GM12878 (cell line): ENCODE measurements at regions not wholly inside any gene's neighbourhood (a gene's known extent, or its start where the extent isn't known, plus 50 kb on each side); places are given as distances from the start of the nearest gene placed in this dataset.
A peak's percentile ranks its signal among the peaks of the same experiment; 100 is the strongest.
"Not testable (repeated sequence)": the region's sequence is repeated elsewhere in the genome, so short reads cannot be mapped to it uniquely, and the experiment has no call there.

Experiments used
- ATAC-seq: fragments of 200-7000 bp; cut with Tn5 transposase; 3 replicates; pipeline ENCODE4 v1.9.1; 2020; ENCODE audit warnings: mild to moderate bottlenecking, moderate library complexity
- BruUV-seq: library from RNA; stranded (reverse); fragments of 400-500 nt; replicated peaks from 2 replicates; lab custom pipeline; 2021; lab: Mats Ljungman, UMichigan
- CTCF ChIA-PET: fragments of 300-600 bp; sonication (Branson Sonifier 250); formaldehyde crosslinking; extraction: SDS; loops from one replicate; lab custom pipeline; 2021; ENCODE audit warnings: inconsistent platforms; lab: Yijun Ruan, JAX
- POLR2A ChIA-PET: fragments of 350-600 bp; formaldehyde crosslinking; extraction: SDS; loops from one replicate; lab custom pipeline; 2021; ENCODE audit warnings: inconsistent platforms; lab: Charles Lee
- RAD21 ChIA-PET: fragments of 300-600 bp; sonication (Branson Sonifier 250); formaldehyde crosslinking; loops from one replicate; lab custom pipeline; 2023; ENCODE audit warnings: antibody characterized with exemption; ENCODE audit not compliant: unreplicated experiment; lab: Charles Lee
- SMC1A ChIA-PET: fragments of 300-600 bp; sonication (Branson Sonifier 250); formaldehyde crosslinking; loops from one replicate; lab custom pipeline; 2023; ENCODE audit not compliant: unreplicated experiment, uncharacterized antibody; lab: Charles Lee
- DNase-seq: peaks from one replicate; pipeline ENCODE4 v3.0.0-alpha.2; 2011; ENCODE audit warnings: low read depth, low spot score
- FAIRE-seq: peaks from 3 replicates; lab custom pipeline; 2011; peaks lifted over from hg19 to GRCh38; lab: Jason Lieb, UNC
- H2AFZ ChIP-seq: 2 replicates; pipeline ENCODE4 v1.6.0; 2011; ENCODE audit warnings: low read depth, low read length, control low read depth; ENCODE audit not compliant: control insufficient read depth
- H3K27ac ChIP-seq: 2 replicates; pipeline ENCODE4 v1.5.1; 2011; ENCODE audit warnings: control low read depth; ENCODE audit not compliant: control insufficient read depth, insufficient read depth
- H3K27me3 ChIP-seq, 2 experiments: replicated peaks in 1 of 2; 2 replicates each; pipeline versions ENCODE4 v1.6.0 to v1.6.1; 2011; ENCODE audit warnings: low read length in 1 of 2; ENCODE audit not compliant: control insufficient read depth in 2 of 2, insufficient read depth in 2 of 2
- H3K36me3 ChIP-seq, 2 experiments: 2 replicates each; pipeline ENCODE4 v1.5.1; 2011; ENCODE audit warnings: low read length in 1 of 2; ENCODE audit not compliant: control insufficient read depth in 2 of 2, insufficient read depth in 2 of 2
- H3K4me1 ChIP-seq: 2 replicates; pipeline ENCODE4 v1.6.1; 2011; ENCODE audit warnings: mild to moderate bottlenecking, low read length, moderate library complexity, mixed read lengths; ENCODE audit not compliant: control insufficient read depth, insufficient read depth
- H3K4me2 ChIP-seq: 2 replicates; pipeline ENCODE4 v1.6.0; 2011; ENCODE audit warnings: control low read depth; ENCODE audit not compliant: control insufficient read depth, insufficient read depth
- H3K4me3 ChIP-seq: fragments of 200-600 bp; sonication (generic); 2 replicates; pipeline ENCODE4 v1.5.1; 2016
- H3K79me2 ChIP-seq: 2 replicates; pipeline ENCODE4 v1.6.0; 2011; ENCODE audit warnings: low read length; ENCODE audit not compliant: control insufficient read depth, insufficient read depth
- H3K9ac ChIP-seq: 2 replicates; pipeline ENCODE4 v1.8.0; 2011; ENCODE audit warnings: low read length, control low read depth, mixed read lengths; ENCODE audit not compliant: control insufficient read depth, insufficient read depth
- H3K9me3 ChIP-seq: replicated peaks from 3 replicates; pipeline ENCODE4 v1.5.1; 2011; ENCODE audit warnings: mild to moderate bottlenecking, low read length; ENCODE audit not compliant: control insufficient read depth, insufficient read depth
- H4K20me1 ChIP-seq: 2 replicates; pipeline ENCODE4 v1.6.0; 2011; ENCODE audit not compliant: control insufficient read depth, insufficient read depth
- IKZF1 ChIP-seq: fragments of 450-650 bp; conservative IDR thresholded peaks from 2 replicates; pipeline ENCODE4 v1.6.1; 2017; ENCODE audit warnings: antibody characterized with exemption, mild to moderate bottlenecking
- MTA2 ChIP-seq: fragments of 450-650 bp; IDR thresholded peaks from 2 replicates; pipeline ENCODE4 v1.6.1; 2016; ENCODE audit warnings: low read depth, mild to moderate bottlenecking, moderate library complexity
- NR2F1 ChIP-seq: fragments of 450-650 bp; conservative IDR thresholded peaks from 2 replicates; pipeline ENCODE4 v1.6.1; 2017; ENCODE audit warnings: mild to moderate bottlenecking
- RUNX3 ChIP-seq: IDR thresholded peaks from 2 replicates; pipeline ENCODE4 v1.6.1; 2012; ENCODE audit warnings: low read length, inconsistent platforms
- ZNF217 ChIP-seq: fragments of 450-650 bp; IDR thresholded peaks from 2 replicates; pipeline ENCODE4 v1.6.1; 2017; ENCODE audit warnings: antibody characterized with exemption, mild to moderate bottlenecking
- ZNF687 ChIP-seq: fragments of 450-650 bp; IDR thresholded peaks from 2 replicates; pipeline ENCODE4 v1.6.1; 2017; ENCODE audit warnings: mild to moderate bottlenecking, moderate library complexity
- in situ Hi-C: fragments of 300-500 bp; cut with MboI; formaldehyde crosslinking; loops from 9 replicates; pipeline ENCODE4 v1.14.3; 2018; ENCODE audit warnings: mixed read lengths
- intact Hi-C: fragments of 100-400 bp; cut with micrococcal nuclease; formaldehyde crosslinking; loops from one replicate; pipeline ENCODE4 v1.14.2; 2022; ENCODE audit not compliant: unreplicated experiment

- H3K9me3 ChIP-seq, H3K9ac ChIP-seq, H3K4me2 ChIP-seq, SMC1A ChIA-PET, CTCF ChIA-PET, H3K4me3 ChIP-seq, intact Hi-C loops, RAD21 ChIA-PET, H3K79me2 ChIP-seq, FAIRE-seq, H3K27me3 ChIP-seq, POLR2A ChIA-PET, H2AFZ ChIP-seq: not testable (repeated sequence)
- TF ChIP-seq MTA2 (peak; percentile 17; the same call in 1 of the 2 replicates), NR2F1 (0 out of 2 replicates have a peak, but pooled peaks have one; percentile 19), RUNX3 (peak; percentile 18; the same call in 1 of the 2 replicates), IKZF1 (peak; percentile 40)
- TF ChIP-seq, all 136 proteins: peak for 4; not testable (repeated sequence) for 132
- not testable (repeated sequence) for H3K4me1 ChIP-seq, H3K36me3 ChIP-seq, DNase-seq, H4K20me1 ChIP-seq, H3K27ac ChIP-seq, BruUV-seq
- in situ Hi-C loops, result loop anchor here (25.0 kb wide), 1 partner anchor 342 kb away; no protein-coding TSS in a partner anchor
- ATAC-seq, result peak; percentile 47
These were observed 2345.1 kb downstream of the TP53TG3F start for GRCh38 chr16:35804465-35804864.

- H3K36me3 ChIP-seq, result no peaks in the 10 kb centered on the region
- no peak for FAIRE-seq
- SMC1A ChIA-PET, result interaction anchor here (1.5 kb wide), 1 partner anchor 10 kb away, joined by 4 read pairs; no protein-coding TSS in a partner anchor
- DNase-seq, result no peak
- POLR2A ChIA-PET, result no interaction called here
- no peak overlapping the region for H2AFZ ChIP-seq
- RAD21 ChIA-PET, result interaction anchor here (2.5 kb wide), 1 partner anchor 12 kb away, joined by 9 read pairs; no protein-coding TSS in a partner anchor
- in situ Hi-C loops, result loop anchor here (25.0 kb wide), 1 partner anchor 361 kb away; no protein-coding TSS in a partner anchor
- BruUV-seq, result no TSS peak
- no peak for TF ChIP-seq ZNF217
- TF ChIP-seq ZNF687, result no peak
- no peaks in the 10 kb centered on the region for H3K9me3 ChIP-seq
- no peak overlapping the region for H3K27ac ChIP-seq
- intact Hi-C loops, result no loop called here
- H3K79me2 ChIP-seq, result no peaks in the 10 kb centered on the region
- no peaks in the 10 kb centered on the region for H3K4me1 ChIP-seq
- no peak overlapping the region for H3K4me3 ChIP-seq
- H4K20me1 ChIP-seq, result no peaks in the 10 kb centered on the region
- CTCF ChIA-PET, result no interaction called here
- no peak for ATAC-seq
- no peak overlapping the region for H3K9ac ChIP-seq
- no peak overlapping the region for H3K4me2 ChIP-seq
- H3K27me3 ChIP-seq, result no peaks in the 10 kb centered on the region
These were observed 2363.9 kb downstream of the TP53TG3F start for GRCh38 chr16:35823342-35823741.
